ENCODE measurements at regions not wholly inside any gene's neighbourhood (a gene's known extent, or its start where the extent isn't known, plus 50 kb on each side); places are given as distances from the start of the nearest gene placed in this dataset.

DNA sequence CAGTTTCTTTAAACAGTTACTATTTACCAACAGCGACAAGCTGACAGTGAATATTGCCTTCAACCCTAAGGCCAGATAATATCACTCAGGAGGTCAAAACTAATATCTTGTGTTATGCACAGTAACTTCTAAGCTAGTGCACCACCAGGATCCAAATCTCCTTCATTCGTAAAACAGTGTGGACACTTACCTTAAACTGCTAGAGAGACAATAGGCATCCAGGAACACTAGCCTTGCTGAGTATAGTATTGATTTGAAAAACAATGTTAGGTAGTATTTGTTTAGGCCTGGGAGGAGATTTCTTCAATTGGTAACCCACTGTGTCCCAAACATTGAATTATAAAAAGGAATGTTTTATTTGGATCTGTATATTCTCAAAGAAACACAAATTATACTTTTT is 707.9 kb upstream of the UBE2E2 start:
- DNase-seq: no peak

DNA sequence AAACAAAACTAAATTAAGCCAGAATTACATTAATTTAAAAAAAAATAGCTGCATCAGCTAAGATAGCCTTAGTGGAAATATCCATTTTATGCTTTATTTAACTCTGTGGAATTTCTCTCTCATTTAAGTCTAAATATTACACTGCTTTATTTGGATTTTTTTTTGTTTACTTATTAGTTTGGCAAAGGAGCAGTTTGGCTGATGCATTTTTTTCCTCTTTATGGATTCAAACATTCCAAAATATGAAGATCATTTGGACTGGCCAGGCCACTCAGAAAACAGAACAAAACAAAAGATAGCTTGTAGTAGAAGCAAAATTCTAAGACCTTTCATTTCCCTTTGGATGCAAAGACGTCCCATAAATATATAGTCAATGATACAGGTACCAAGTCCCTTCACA is 707.3 kb upstream of the UBE2E2 start:
- no peak for DNase-seq

DNA sequence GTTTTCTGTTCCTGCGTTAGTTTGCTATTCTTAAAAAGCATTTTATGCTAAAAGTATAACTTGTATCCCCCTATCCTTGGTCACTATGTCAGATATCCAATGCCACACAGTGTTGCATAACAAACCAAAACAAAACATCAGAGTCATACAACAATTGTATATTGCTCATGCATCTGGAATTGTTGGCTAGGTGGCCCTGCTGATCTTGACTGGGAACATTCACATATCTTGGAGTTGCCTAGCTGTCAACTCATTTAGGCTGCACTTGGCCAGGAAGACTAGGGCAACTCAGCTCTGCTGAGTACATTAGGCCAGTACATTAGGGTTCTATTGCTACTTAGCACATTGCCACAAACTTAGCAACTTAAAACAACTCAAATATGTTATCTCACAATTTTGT is 706.5 kb upstream of the UBE2E2 start:
- no peak for DNase-seq

DNA sequence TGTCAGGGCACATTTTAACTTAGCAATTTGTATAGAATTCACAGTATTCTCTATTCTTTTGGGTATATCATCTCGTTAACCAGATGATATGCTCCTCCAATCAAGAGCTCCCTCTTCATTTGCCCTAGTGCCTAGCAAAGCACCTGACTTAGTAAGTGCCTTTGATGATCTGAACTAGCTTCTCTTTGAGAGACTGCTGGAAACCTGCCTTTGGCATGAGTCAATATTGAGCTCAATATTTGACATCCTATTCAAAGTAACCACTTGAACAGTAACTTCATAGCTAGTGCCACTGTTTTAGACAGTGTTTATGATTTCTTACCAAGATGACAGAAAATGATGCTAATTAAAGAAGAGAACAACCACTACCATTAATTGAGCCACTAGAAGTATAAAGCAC is 696.3 kb upstream of the UBE2E2 start:
- no peak for DNase-seq

DNA sequence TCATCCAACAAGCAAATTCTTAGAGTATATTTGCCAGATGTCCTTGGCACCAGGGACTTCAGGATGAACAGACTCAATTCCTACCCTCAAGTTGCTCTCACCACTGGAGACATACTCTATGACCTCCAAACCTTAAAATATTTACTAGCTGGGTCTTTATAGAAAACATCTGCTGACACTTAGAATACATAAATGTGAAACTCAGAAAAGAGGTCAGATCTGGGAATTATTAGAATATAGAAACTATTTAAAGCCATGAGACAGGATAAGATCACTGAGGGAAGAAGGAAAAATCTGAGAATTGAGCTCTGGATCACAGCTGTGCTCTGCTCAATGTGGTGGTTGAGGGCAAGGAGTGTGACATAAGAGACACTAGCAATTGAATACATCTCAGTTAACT is 695.4 kb upstream of the UBE2E2 start:
- DNase-seq: no peak

DNA sequence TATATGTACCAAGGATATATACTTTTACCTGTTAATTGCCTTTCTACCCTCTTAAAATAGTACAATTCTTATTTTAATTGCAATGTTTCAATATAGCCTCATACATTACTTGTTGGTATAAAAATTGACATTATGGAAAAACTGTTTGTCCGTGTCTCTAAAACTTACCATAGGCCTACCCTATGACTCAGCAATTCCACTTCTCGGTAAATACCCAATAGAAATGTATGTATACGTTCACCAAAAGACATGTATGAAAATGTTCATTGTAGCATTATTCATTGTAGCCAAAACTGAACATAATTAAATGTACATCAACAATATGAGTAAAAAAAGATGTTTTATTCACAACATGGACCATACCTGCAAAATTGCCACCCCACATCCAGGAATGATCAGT is 679.2 kb upstream of the UBE2E2 start:
- no peak for DNase-seq

DNA sequence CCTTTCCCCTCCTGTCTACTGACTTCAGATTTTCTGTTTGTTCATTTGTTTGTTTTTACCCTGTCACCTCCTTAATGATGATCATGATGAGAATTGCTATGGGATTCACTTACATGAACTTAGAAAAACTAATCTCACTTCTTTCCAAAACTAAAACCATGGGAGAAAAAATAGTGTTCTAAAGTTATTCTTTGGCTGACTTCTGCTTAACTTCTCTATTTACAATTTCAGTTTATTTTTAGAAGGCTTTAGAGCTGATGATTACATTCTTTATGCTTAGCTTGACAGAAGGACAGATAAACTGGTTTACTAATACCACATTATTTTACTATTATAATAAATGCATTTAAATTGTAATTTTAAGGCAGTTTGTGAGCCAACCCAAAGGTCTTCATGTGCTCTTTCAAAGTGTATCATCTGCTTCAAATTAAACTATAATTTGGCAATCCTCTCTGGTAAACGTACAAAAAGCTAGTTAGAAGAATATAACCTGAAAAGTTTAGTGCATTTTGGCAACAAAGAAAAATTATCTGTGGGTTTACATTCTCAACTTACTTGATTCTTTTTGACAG is 676.8 kb upstream of the UBE2E2 start:
- DNase-seq: no peak

DNA sequence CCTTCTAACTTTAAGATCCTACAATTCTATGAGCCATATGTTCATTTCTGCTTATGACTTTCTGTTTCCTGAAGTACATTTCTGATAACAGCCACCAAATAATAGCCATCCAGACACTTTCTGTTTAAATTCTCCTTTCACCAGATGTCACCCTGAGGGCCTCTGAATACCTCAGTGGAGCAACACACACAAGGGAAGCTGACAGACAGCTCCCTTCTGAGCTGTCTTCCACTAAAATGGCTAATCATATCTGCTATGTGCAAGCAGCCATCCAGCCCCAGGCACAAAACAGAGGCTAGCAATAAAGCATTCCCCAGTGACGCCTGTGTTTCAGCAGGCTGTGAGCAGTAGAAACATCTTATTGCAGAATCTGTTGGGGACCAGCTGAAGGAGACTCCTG is 666.6 kb upstream of the UBE2E2 start:
- no peak for DNase-seq

DNA sequence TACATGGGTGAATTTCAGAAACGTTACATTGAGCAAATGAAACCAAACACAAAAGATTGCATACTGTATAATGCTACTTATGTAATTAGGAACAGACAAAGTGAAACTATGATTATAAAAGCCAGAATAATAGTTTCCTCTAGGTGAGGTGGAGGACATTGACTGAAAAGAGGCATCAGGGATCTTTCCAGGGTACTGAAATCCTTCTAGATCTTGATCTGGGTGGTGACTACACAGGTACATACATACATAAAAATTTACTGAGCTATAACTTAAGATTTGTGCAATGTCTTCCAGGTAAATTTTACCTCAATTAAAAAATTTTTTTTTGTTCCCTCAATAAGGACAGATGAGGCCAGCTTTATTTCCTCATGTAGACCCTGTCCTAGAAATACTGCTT is 665.6 kb upstream of the UBE2E2 start:
- DNase-seq: no peak

DNA sequence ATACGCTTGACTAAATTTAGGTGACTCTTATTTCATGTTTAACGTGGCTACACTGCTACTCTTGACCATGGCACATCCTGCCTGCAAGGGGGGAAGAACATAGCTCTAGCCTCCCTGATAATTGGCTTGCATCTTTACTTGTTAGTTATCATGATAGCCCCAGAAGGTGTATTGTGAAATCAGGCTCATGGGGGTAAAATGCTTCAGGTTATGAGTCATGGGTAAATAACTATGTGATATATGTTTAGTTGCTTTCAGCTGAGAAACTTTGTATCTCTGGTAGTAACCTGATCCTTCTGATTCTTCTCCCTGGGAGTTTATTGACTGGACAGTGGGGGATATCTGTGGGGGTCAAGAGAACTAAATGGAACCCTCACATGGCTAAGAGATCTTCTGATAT is 660.8 kb upstream of the UBE2E2 start:
- DNase-seq: peak; percentile 43

DNA sequence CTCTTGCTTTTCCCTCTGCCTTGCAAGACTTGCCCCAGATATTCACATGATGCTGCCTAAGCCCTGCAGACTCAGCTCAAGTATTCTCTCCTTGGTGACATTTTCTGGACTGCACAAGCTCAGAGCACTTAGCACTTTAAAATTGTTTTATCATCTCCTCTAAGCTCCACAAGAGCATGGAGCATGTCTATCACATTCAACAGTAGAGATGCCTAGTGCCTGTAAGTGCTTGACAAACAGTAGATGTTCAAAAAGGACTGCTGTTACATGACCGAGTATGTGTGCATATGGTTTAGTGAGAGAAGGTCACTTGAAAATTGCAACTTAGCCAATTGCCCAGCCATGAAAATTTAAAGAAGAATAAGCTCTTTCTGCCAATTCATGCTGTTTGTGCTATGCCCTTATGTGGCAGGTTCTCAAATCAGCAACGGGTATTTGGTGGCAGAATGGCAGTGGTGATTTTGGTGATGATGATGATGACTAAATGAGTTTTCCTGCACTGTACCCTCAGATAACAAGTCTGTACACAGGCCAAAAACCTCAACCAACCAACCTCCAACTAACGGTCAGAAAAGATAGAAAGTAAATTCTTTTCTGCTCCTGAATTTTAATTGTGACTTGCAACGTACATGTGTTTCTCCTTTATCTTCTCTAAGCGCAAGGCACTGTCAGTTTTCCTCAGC is 647.2 kb upstream of the UBE2E2 start:
- no peak for DNase-seq

DNA sequence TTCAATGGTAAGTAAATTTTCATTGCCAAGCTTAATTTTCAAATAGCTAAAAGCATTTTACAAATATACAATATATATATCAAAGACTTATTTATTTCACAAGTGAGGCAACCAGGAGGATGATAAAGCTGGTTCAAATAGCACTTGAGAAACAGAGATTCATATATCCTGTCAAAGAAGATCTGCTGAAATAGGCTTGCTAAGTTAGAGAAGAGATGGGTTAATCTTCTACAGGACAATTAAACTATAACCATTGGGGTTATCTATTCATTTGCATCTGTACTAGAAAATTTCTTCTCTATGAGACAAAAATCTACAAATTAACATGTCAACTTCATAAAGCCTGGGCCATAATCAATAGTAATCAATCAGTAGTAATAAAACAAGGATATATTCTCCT is 637.7 kb upstream of the UBE2E2 start:
- DNase-seq: no peak

DNA sequence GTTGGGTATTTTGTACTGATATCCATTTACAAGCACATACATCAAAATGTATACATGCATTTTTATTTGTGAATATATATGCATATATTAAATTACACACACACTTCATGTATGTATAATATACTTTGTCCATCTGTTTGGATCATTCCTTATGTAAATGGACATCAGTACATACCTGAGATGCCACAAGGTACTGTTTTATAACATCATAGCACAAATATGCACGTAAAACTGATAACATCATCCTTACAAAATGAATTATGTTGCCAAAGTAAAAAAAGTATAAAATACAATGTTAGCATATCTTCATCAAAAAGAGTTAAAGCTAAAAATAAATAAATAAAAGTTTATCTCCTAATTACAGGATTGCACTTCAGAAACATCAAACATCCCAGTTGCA is 634.8 kb upstream of the UBE2E2 start:
- no peak for DNase-seq

DNA sequence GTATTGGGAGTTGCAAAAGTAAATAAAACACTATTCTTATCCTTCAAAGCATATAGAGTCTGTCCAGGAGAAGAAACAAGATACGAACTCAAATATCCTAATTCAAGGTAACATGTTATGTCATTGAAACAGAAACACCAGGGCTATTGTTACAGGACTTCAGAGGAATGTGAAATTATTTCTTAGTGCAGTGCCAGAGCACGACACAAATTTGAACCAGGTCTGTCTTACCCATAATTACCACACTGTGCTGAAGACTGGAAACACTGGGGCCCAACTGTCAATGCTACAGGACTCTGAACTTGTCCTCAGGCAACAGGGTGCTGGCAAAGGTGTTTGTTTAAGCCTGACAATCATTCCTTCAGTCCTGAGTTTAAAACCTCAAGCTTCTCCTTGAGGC is 633.6 kb upstream of the UBE2E2 start:
- no peak for DNase-seq

DNA sequence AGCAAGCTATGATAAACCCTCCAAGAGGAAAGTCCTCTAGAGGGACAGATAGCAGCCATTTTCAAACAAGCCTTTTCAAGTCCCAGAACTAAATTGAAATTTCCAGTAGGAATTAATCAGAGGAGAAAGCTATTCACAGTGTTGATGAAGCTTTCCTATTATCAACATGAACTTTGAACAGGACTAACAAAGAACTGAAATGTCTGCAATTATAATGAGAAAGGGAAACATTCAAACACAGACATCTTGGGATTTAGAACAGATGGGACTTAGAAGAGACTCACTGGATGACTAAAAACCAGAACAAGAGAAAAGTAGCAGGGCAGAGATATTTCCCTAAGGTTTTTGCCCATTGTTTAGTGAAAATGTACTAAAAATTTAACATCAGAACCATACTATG is 622.1 kb upstream of the UBE2E2 start:
- DNase-seq: no peak

DNA sequence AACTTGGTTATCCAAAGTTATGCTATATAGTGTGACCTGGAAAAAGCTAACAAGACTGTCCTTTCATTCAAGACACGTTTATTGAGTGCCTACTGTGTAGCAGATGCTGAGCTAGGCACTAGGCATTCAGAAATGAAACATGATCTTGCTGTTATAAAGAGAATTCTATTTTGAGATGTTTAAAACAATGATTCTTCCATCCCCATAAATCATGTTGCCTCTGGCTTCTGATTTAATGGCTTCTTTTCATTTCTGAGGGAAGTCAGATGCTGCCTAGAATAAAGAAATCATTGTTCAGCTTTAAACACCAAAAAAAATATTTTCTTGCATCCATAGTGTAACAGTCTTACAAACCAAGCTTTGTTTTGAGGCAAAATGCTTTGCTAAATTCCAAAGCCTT is 620.9 kb upstream of the UBE2E2 start:
- no peak for DNase-seq

DNA sequence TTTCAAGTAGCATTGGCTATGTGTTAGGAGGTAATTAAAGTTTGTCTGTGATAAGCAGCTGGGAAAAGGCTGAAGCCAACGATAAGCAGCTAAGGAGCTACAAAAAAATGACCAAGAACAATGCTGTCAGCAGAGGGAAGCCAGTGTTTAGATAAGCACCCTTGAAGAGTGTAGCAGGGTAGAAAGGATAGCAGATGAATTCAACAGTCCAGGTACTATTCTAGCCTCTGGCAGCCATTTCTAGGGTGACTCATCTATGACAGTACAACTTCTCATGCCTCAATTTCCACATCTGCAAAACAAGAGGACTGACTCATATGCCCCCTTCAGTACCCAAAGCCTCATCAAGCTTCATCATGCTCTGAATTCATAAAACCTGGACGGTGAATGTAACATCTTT is 617.6 kb upstream of the UBE2E2 start:
- DNase-seq: peak; percentile 38

DNA sequence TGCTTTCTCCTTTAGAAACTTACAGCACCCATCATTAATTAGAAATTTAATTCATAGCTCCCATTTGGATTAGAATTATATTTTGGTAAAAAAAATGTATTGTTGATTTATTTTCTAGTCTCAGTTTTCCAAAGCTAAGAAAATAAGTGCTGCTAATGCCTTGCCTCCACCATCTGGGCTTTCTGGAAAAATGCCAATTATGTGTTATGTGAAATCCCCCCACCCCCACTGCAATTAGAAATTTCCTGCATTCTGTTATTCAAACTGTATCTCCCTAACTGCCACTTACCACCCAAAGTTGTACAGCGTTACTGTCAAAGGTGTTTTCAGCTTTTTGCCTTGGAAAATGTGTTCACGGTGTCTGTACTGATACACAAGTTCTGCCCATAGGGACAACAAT is 617.2 kb upstream of the UBE2E2 start:
- no peak for DNase-seq

DNA sequence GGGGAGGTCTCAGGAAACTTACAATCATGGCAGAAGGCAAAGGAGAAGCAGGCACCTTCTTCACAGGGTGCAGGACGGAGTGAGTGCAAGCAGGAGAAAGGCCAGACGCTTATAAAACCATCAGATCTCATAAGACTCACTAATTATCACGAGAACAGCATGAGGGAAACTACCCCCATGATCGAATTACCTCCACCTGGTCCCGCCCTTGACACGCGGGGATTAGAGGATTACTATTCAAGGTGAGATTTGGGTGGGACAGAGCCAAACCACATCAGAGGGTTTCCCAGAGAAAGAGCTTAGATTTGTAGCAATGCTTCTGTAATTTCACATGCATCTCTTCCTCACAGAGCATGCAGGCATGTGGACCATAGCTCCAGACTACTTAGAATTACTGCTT is 615.7 kb upstream of the UBE2E2 start:
- no peak for DNase-seq

DNA sequence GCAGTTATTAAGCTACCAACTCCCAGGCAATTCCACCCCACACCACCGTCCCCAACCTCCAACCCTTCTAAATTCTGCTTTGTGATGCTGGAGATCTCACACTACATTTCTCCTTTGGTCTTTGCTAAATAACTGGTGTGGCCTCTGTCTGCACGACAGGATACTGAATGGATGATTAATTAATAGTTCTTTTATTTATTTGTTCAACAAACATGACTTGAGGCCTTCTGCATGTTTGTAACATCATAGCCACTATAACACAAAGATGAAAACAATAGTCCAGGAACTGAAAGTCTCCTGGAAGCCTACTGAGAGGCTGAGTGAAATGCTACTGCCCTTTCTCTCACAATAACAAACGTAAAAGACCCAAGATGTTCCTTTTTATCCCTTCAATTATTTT is 609.5 kb upstream of the UBE2E2 start:
- DNase-seq: no peak

DNA sequence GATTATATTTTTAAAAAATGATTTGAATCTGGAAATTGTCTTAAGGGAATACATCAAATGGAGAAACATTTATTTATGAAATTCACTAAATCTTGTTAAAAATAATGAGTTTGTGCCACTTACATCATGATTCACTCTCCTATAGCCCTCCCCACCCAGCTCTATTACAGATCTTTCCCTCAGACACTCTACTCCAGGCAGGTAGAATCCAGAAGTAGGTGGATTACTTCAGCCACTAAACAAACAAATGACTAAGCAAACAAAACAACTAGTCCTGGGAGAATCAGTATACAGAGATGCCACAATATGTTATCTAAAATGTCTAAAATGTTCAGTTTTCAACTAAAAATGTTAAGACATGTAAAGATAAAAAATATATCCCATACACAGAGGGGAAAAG is 608.1 kb upstream of the UBE2E2 start:
- no peak for DNase-seq

DNA sequence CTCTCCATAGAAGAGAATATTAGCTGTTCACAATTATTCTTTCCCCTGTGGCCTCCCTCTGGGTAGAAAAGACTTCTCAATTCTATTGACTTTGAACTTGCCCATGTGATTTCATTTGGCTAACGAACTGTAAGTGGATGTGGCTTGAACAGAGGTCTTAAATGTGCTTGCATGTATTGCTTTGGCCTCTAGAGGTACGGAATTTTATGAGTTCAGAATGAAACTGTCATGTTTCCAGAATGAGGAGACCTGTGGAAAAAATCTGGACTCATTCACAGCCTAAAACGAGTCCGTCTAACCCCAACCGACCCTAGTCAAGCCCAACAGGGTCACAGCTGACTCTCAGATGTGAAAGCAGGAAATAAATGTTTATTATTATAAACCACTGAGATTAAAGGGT is 596.7 kb upstream of the UBE2E2 start:
- DNase-seq: no peak

DNA sequence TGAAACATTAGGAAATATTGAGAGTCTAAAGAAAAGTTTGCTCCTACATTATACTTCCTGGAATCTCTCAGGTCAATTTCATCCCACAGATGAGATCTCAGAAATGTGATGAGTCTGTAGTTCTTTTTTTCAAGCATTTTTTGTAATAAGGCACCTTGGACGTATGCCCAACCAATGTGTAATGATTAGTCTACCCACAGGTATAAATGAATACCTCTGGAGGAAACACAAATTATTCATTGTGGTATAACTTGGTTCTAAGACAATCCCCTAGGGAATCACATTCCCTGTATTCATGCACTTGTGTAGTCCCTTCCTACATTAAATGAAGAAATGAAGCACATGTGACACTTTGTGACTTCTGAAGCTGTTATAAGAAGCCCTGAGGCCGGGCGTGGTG is 596.2 kb upstream of the UBE2E2 start:
- DNase-seq: peak; percentile 19

DNA sequence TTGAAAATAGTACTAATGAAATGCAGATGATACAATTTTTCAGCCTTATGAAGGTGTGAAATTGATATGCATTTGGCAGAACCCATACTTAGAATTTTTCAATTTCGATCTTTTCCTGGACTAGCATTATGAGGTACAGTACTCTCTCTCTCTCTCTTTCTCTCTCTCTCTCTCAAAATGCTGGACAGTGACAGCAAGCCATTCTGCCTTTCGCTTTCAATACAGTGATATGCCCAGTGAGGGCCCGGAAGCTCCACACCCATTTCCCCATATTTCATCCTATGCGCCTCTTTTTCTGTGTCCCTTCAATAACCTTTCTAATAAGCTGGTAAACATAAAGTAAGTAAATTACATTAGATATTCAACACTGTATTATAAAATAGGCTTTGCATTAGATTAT is 595.0 kb upstream of the UBE2E2 start:
- DNase-seq: no peak

DNA sequence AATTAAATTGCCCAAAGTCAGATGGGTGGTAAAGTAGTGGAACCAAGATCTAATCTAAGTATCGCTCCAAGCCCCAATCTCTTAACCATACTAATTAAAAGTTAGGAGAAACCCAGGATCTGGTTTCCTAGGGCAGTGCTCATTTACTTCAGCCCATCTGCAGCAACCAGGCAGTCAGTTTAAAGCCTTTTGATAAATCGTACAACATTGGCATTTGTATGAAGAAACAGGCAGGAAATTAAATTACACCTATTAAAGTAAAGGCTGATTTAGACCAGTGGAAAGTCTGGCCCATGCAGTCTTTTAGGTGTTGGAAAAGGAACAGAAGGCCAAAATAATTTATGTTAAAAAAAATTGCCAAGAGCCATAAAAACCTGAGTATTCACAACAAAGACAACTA is 594.4 kb upstream of the UBE2E2 start:
- no peak for DNase-seq

DNA sequence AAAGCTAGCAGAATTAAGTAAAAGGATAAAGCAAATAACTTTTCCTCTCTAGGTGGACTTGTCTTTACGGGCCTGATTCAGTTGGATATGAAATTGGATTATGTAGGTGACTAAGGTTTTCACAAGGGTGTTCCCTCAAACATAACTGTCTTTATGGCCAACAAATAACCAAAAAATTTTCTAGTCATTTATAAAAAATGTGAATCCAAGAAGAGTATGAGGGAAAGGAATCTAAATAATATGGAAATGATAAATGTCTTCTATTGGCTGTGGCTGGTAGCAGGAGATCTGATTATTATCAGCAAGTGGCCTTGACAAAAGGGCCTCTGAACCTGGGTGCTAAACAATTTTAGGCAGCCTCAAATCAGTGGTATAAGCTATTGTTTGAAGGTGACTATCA is 594.0 kb upstream of the UBE2E2 start:
- DNase-seq: peak; percentile 51
